Ureter (tissue), 1 donor: ENCODE measurements at regions not wholly inside any gene's neighbourhood (a gene's known extent, or its start where the extent isn't known, plus 50 kb on each side); places are given as distances from the start of the nearest gene placed in this dataset.
"Not testable (repeated sequence)": the region's sequence is repeated elsewhere in the genome, so short reads cannot be mapped to it uniquely, and the experiment has no call there.

Experiments used
- DNase-seq: peaks from one replicate; pipeline ENCODE4 v3.0.0-alpha.2; 2020; ENCODE audit warnings: low spot score
- donor health status: DM: yes; HTN: yes; CAD: no.

DNA sequence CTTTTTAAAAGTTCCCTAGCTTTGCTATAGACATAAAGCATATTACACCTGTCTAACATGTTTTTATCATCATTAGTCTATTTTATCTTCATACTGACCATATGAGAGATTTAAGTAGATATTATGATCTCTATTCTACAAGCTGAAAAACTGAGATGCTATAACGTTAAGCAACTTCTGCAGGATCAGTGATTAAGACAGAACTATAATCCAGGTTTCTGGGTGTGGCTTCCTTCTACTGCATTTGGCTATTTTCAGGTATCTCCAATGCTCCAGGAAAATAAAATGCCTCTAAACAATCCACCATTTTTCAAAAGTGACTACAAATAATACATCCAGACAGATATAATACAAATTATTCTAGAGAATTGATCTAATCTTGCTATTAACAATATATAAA lies 53.4 kb downstream of the RGS2 start:
- DNase-seq = no peak

DNA sequence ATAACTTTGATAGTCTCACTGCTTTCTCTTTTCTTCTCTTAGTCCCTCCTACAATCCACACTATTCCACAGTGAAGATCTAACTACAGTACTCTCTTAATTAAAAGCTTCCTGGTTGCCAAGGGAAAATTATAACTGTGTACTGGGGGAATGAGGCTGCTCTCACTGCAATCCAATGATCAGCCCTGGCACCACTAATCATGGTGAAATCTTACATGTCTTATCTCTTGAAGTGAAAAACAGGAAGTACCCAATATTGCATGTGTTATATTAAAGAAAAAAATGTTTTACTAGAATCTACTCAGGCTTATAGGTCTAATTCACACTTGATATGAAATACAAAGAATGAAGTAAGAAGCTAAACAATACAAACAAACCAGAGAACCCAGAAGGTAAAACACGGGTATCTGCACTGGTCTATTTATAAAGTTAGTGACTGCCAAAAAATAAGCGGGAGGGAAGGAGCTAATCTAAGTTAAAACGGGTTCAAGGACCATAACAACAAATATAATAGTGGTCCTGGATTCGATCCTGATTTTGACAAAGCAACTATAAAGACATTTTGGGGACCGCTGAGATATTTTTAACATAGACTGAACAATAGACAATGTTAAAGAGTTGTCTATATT lies 57.5 kb downstream of the RGS2 start:
- no peak for DNase-seq

DNA sequence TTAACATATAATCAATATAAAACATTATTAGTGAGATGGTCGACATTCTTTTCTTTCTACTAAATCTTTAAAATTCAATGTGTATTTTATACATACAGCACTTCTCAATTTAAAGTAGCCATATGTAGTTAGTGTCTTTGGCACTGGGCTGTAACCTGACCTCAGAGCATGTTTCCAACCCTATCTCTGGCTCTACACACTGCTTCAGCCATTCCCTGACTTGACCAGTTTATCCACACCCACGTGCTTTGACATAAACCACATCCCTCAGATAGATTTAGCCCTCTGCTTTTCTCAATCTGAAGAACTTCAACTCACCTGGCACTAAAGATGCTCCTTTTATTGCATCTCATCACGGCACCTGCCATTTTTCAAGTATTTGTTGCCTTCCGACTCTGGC lies 58.3 kb downstream of the RGS2 start:
- DNase-seq = no peak

DNA sequence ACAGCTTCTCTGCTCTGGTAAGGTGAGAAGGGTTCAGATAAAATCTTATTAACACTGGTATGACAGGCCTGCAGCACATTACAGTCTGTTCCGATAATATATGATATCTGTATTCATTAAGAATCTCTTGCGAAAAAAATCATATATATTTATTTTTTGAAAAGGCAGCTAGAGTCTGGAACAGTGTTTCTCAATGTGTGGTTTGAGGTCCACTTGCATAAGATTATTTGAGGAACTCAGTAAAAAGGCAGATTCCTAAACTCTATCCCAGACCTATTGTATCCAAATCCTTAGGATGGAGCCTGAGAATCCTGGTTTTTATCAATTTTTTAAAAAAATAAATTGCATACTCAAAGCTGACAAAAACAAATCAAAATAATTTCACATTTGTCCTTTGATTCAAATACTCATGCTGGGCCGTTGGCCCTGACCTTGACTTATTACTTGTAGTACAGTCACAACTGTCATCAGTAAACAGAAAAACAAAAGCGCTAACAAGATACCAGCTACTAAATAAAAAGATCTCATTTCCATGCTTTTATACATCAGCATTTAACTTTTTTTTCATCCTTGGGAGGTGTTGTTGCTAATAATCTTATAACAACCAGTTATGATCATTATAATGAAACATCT lies 60.6 kb downstream of the RGS2 start:
- DNase-seq = no peak

DNA sequence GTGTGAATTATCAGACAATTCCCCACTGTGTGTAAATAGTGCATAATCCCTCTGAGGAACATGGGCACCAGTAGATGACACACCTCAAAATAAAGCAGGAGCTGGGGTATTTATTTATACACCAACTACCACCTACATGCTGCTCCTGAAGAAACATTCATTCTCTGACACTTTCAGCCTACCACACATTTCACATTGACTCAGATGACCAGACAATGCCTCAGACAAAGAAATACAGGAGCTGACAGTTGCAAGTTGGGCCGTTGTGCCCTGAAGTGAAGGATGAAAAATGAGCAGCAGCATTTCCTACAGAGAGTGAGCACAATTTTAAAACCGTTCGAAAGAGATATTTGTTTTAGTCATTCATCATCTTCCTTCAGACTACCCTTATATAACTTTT lies 63.2 kb downstream of the RGS2 start:
- no peak for DNase-seq

DNA sequence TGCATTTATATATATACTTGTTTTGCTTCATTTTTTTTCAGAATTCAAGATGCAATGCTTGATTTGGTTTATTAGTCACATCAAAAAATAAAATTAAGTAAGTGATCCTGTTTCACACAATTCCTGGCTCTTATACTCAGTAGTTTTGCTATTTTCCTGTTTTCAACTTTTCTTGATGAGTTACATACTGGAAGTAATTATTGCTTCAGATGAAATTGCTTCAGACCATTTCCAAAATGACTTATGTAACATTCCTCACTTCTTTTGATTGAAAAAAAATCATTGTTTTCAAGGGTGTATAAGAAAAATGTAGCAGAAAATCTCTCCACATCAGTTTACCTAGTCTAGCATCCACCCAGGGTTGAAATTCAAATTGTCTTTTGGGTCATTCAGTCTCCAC lies 65.0 kb downstream of the RGS2 start:
- DNase-seq = no peak

DNA sequence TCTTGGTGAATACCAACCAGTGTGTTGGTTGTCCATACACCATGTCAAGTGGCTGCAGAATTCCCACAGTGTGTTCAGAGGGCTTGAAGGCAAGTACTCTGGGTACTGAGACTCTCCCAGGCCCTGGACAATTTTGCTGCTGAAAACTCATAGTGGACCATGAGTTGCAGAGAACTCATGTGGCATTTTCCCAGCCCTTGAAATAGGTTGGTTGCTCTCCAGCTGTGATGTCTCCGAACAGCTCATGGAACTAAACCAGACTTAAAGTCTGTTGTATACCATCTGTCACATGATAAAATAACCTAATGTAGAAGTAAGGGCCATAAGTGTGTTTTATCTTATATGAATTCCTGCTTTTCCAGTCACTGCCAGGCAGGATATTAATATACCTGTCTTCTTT lies 67.8 kb downstream of the RGS2 start:
- DNase-seq = no peak

DNA sequence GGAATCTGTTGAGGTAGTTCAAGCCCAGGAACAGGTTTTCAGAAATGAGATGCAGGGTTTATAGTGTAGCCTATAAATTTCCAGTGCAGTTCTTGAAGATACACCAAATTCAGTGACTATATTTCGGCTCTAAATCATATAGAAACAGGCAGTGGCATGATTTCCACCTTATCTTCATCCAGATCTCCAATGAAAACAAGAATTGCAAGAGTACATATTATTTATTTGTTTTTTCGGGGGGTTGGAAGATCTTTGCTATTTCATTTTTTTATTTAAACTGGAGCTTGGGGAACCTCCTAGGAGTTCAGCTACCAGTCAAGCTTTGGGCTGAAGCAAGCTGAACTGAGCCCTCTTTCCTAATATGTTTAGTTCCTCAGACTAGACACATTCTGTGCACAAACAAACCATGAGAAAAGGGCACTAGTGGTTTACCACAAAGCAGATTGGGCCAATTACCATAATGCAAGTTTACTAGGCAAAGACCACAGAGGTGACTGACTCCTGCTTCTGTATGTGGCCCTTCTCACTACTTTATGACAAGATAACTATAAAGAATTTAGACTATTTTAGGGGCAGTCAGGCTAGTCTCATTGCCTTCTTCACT lies 68.5 kb downstream of the RGS2 start:
- no peak for DNase-seq

DNA sequence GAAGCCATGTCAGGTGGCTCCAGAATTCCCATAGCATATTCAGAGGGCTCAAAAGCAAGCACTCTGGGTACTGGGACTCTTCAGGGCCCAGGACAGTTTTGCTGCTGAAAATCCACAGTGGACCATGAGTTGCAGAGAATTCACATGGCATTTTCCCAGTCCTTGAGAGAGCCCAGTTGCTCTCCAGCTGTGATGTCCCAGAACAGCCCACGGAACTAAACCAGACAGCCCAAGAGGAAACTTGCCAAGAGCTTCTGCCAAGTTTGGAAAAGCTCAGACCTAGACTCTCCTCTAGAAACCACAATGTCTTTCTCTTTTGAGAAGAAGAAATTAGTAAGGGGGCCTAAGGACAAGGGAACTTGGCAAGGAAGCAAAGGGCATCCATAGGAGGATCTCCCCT lies 69.4 kb downstream of the RGS2 start:
- DNase-seq = peak; percentile 55

DNA sequence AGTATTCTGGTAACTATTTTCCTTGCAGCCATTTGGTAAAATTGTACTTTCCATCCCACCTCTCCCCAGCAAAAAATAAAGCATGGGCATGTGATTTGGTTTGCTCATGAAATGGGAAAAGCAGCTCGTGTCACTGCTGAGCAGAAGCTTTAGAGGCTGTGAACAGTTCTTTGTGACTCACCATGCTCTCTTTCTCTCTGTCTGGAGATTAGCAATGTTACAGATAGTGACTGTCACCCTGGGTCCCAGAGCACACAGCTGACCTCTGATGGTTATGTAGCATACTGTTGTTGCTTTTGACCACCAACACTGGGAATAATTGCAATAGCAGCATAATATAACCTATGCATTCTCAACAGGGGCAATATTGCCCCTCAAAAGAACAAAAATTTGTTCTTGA lies 70.6 kb downstream of the RGS2 start:
- DNase-seq = no peak

DNA sequence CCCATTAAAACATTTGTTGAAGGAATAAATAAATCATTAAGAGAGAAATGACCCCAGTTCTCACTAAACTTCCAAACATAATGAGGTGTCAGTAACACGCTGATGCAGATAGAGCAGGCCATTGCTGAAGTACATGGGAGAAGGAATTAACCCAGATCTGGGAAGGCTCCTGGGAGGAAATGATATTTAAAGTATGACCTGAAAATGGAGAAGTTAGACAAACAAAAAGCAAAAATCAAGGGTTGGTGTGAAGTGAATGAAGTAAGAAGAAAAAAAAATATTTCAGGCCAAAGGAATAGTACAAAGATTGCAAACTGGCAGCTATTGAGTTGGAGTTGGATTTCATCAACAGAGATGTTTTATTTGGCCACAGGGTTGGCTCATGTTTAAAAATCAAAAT lies 71.4 kb downstream of the RGS2 start:
- no peak for DNase-seq

DNA sequence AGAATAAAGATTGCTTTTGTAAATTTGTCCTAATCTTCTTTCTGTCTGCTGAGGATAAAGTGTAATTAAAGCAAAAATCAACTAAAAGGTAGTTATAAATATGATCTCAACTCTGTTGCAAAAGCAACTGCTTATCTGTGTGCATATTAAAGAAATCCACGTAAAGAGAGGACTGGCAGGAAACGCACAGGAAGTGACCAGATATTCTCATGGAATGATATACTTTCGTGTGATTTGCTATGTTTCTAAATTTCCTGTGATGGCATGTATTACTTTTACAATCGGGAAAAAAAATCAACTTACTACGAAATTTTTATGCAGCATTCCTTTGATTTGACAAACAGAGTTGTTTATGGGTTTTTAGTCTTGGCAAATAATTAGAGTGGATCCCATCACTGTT lies 75.4 kb downstream of the RGS2 start:
- no peak for DNase-seq

DNA sequence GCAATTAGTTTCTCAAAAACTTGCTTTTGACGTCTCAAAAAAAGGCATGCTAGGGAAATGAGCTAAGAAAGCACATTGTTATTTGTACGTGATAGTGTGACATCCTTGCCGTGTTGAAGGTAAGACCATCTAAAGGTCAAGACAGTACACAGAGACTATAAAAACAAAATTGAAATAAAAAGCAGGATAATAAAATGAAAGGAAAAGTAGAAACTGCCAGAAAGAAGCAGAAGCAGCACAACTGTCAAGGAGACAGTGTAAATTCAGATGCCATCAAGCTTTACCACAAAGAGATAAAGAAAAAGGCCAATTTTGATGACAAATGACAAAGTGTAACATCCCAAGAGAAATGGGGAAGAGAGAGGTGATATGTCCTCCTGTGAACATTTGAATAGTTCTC lies 76.5 kb downstream of the RGS2 start:
- not testable (repeated sequence) for DNase-seq

DNA sequence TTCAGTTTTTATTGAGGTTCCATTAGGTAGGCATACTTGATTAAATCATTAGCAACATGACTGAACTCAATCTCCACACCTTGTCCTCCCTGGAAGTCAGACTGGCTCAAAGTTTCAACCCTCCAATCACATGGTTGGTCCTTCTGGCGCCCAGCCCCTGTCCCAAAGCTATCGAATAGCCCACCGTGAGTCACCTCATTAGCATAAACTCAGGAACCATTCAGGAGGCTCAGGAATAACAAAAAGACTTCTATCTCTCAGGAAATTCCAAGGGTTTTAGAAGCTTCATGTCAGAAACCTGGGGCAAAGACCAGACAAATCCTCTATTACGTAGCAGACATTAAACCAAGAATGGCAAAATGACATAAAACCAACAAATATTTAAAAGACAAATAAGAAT lies 78.6 kb downstream of the RGS2 start:
- no peak for DNase-seq

DNA sequence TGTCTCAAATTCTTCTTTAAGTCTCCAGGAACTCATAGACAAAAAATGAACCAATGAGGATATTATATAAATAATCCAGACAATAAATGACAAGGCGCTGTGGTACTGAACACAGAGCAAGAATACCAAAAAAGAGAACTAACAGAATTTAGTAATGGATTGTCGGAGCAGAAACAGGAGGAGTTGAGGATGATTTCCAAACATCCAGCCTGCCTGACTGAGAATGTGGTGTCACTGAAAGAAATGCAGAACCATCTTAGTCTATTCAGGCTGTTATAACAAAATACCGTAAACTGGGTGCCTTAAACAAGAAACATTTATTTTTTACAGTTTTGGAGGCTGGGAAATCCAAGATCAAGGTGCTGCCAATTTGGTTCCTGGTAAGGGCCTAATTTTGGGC lies 79.7 kb downstream of the RGS2 start:
- no peak for DNase-seq

DNA sequence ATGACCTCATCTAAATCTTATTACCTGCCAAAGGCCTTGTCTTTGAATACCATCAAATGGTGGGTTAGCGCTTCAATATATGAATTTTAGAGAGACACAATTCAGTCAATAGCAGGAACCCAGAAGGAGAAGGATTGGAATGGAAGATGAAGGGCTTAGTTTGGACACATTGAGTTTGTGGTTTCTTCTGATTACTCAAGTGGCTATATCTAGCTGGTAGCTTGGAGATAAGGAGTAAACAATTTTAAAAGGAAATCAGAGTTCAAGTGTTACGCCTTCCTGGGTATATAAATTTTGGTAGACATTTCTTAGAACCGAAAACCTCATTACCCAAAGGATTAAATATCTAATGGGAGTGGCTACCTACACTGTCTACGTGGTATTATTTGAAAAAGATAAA lies 80.2 kb downstream of the RGS2 start:
- no peak for DNase-seq

DNA sequence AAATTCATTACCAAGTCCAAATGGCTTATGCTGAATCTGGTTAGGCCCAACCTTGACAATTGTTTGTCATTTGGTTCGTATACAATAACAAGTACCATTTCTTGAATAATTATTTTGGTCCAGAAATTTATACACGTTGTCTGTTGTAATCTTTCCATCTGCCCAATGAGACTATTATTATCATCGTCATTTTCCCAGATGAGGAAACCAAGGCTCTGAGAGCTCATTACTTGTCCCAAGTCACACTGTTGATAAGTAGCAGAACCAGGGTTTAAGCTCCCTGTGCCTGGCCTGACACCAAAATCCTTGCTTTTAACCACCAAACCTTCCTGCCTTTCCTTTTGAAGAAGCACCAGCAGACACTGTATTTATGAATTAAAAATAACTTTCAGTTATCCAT lies 81.3 kb downstream of the RGS2 start:
- no peak for DNase-seq

DNA sequence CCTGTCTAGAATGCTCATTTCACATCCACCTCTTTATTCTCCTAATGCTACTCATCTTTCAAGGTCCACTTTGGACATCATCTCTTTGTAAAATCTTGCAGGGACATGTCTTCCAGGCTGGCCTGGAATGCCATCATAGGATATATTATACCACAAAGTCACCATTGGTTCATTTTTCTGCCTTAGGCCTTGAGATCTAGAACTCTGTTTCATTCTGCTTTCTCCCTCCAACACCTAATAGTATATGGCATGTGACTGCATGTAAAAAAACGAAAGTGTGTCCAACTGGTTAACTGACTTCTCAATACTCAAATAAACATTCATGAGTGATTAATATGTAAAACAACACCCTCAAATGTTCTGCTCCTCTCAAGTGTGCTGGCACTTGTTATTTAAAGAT lies 84.1 kb downstream of the RGS2 start:
- no peak for DNase-seq

DNA sequence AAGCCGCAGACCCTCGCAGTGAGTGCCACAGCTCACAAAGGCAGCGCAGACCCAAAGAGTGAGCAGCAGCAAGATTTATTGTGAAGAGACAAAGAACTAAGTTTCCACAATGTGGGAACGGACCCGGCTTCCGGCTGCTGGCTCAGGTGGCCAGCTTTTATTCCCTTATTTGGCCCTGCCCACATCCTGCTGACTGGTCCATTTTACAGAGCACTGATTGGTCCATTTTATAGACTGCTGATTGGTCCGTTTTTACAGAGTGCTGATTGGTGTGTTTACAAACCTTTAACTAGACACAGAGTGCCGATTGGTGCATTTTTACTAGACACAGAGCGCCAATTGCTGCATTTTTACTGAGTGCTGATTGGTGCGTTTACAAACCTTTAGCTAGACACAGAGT lies 86.6 kb downstream of the RGS2 start:
- DNase-seq = not testable (repeated sequence)

DNA sequence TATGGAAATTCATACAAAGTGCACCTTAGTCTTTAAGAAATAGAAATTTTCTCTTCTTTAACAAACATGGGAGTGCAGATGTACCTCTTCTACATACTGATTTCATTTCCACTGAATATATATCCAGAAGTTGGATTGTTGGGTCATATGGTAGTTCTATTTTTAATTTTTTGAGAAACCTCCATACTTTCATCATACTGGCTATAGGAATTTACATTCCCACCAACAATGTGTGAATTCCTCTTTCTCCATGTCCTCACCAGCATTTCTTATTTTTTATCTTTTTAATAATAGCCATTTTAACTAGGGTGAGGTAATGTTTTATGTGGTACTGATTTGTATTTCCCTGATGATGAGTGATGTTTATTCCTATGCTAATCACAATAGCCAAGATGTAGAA lies 87.5 kb downstream of the RGS2 start:
- DNase-seq = no peak

DNA sequence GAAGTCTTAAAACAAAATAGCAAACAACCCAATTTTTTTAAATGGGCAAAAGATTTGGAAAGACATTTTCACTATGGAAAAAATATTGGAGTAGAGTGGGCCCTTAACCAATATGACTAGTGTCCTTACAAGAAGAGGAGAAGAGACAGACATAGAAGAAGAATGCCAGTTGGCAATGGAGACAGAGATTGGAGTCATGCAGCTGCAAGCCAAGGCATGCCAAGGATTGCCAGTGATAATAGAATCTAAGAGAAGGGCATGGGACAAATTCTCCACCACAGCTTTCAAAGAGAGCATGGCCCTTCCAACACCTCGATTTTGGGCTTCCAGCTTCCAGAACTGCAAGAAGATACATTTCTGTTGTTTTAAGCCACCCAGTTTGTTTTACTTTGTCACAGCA lies 92.7 kb downstream of the RGS2 start:
- no peak for DNase-seq

DNA sequence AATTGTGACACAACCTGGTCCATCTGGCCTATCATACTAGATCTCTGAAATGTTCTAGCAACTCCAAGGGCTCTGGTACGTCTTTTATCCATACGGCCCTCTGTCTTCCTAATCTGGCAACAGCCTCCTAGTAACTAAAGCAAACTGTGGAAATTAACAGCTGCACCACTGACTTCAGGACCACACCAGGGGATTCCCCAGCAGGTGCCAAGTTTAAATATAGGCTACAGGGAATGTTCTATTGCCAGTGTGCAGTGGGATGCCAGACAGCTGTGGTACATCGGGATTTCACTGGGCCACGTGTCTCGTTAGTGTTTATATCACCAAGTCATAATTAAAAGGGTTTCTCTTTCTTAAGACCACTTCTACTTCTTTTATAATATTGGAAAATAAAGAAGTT lies 94.3 kb downstream of the RGS2 start:
- no peak for DNase-seq

DNA sequence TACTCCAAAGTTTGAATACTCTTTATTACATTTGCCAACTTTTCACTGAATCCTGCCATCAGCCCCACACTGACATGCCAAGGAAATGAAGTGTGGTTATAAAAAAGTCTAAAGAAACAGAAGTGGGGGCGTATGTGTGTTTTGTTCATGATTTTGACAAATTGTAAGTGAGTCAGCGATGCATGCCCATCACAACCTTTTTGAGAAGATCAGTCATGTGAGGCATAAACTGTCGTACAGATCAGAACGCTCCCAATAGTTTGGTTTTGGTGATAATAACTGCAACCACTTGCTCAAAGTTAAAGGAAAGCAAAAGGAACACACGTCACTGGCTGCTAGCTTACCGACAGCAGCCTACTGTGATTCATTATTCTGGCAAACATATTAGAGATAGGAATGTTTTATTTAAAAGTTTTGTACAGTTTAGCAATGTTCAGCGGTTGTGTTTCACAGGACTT lies 95.6 kb downstream of the RGS2 start:
- no peak for DNase-seq

DNA sequence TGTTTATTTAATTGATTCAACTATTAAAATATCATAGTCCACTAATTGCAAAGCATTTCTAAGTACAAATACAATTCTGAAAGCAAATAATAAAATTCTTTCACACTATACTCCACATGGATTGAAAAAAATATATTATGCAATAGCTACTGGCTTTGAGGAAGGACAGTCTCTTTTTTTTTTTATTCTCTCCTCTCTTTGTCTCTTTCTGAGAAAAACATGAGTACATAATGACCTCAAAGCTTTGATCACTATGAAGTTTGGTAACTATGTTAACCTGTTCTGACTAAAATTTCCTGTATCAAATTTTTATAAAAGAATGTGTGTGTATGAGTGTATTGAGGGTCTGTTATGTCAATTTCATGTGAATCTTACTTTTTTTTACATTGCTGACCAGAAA lies 96.2 kb downstream of the RGS2 start:
- no peak for DNase-seq
